ENCODE measurements at regions not wholly inside any gene's neighbourhood (a gene's known extent, or its start where the extent isn't known, plus 50 kb on each side); places are given as distances from the start of the nearest gene placed in this dataset.

DNA sequence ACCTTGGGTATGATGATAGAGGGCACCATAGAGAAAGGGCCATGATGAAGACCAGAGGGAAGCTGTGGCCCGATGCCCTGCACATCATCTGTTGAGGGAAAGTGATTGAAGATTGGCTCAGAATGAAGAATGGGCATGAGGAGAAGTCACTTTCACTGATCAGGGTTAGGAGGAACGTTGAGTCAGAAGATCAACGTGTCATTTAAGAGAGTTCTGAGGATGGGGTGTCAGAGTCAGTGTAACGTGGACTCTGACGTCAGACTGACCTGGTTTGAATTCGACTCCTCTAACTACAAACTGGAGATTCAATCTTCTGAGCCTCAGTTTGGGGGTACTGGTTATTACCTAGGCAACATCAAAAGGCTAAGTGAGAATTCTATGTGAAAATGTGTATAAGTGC is 352.6 kb downstream of the DDX10 start:
- Histone ChIP-seq H3K4me3 (ENCODE audit: control insufficient read depth in 1 of 7, extremely low read depth in 1 of 7, insufficient read depth in 4 of 7, low read depth in 2 of 7, low read length in 6 of 7) (no peak overlapping the region), H3K36me3 (ENCODE audit: control insufficient read depth in 4 of 4, insufficient read depth in 4 of 4, low read length in 3 of 4) (no peaks in the 10 kb centered on the region), H3K4me1 (ENCODE audit: control extremely low read depth in 1 of 4, control insufficient read depth in 4 of 4, insufficient read depth in 4 of 4, low read length in 3 of 4) (no peaks in the 10 kb centered on the region), H3K27ac (ENCODE audit: insufficient read depth in 1 of 2, low read depth in 1 of 2, low read length in 2 of 2, poor library complexity in 1 of 2, severe bottlenecking in 2 of 2) (no peak overlapping the region), H3K27me3 (replicated peaks in 2 of 5; ENCODE audit: control insufficient read depth in 4 of 5, insufficient read depth in 5 of 5, low read length in 4 of 5) (no peaks in the 10 kb centered on the region), H3K9me3 (ENCODE audit: control extremely low read depth in 1 of 5, control insufficient read depth in 4 of 5, insufficient read depth in 2 of 5, low read depth in 1 of 5, low read length in 4 of 5) (peaks cover 0 to 2% (median 0%) of the 10 kb centered on the region in 5 experiments)
- no peak for DNase-seq
- 100% methylated on average over 2 of the region's 6 CpGs for WGBS (ENCODE audit: insufficient coverage)
- CTCF ChIA-PET = no interaction called here
- POLR2A ChIA-PET = no interaction called here

DNA sequence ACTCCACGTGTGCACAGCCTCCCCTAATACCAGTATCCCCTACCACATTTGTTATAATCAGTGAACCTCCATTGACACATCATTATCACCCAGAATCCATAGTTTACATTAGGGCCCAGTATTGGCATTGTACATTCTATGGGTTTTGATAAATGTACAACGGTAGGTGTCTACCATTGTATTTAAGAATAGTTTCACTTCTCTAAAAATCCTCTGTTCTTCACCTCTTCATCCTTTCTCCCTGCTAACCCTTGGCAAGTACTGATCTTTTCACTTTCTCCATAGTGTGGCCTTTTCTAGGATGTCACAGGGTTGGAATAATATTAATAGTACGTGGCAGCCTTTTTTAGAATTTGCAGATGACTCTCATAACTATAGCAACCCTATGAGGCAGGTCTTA is 353.8 kb downstream of the DDX10 start:
- Histone ChIP-seq H3K27me3 (replicated peaks in 2 of 5; ENCODE audit: control insufficient read depth in 4 of 5, insufficient read depth in 5 of 5, low read length in 4 of 5) (no peaks in the 10 kb centered on the region), H3K4me1 (ENCODE audit: control extremely low read depth in 1 of 4, control insufficient read depth in 4 of 4, insufficient read depth in 4 of 4, low read length in 3 of 4) (no peaks in the 10 kb centered on the region), H3K4me3 (ENCODE audit: control insufficient read depth in 1 of 7, extremely low read depth in 1 of 7, insufficient read depth in 4 of 7, low read depth in 2 of 7, low read length in 6 of 7) (no peak overlapping the region), H3K36me3 (ENCODE audit: control insufficient read depth in 4 of 4, insufficient read depth in 4 of 4, low read length in 3 of 4) (no peaks in the 10 kb centered on the region), H3K27ac (ENCODE audit: insufficient read depth in 1 of 2, low read depth in 1 of 2, low read length in 2 of 2, poor library complexity in 1 of 2, severe bottlenecking in 2 of 2) (no peak overlapping the region), H3K9me3 (ENCODE audit: control extremely low read depth in 1 of 5, control insufficient read depth in 4 of 5, insufficient read depth in 2 of 5, low read depth in 1 of 5, low read length in 4 of 5) (peaks cover 0 to 2% (median 0%) of the 10 kb centered on the region in 5 experiments)
- POLR2A ChIA-PET = no interaction called here
- CTCF ChIA-PET = no interaction called here
- no CpG with 5 or more reads among the region's 3 CpGs for WGBS (ENCODE audit: insufficient coverage)
- no peak for DNase-seq

DNA sequence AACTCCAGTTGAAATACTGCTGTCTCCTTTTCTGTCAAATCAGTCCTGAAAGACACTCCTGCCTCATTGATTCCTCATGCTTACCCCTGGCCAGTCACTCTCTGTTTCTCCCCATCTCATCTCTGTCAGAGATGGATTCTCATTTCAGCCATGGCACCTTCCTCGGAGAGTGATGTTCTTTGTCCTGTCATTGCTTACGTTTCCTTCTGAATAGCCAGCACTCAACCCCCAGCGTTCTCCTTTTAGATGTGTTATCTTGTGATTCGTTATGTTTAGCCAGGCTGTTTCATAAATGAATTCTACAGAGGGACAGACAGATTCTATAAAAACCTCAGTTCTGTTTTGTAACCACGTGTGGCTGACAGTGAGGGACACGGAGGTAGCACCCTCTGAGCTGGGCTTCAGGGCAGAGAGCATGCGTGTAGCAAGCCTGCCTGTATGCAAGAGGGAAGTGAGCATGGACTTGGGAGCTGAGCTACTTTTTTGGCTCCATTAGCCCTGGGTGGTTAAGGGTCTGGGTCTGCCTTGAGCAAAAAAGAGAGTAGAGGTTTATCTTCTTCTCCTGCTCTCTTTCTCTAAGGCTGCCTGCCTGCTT is 354.6 kb downstream of the DDX10 start:
- H3K4me1 ChIP-seq (ENCODE audit: control extremely low read depth in 1 of 4, control insufficient read depth in 4 of 4, insufficient read depth in 4 of 4, low read length in 3 of 4) = no peaks in the 10 kb centered on the region
- no peaks in the 10 kb centered on the region for H3K27me3 ChIP-seq (replicated peaks in 2 of 5; ENCODE audit: control insufficient read depth in 4 of 5, insufficient read depth in 5 of 5, low read length in 4 of 5)
- no peak for DNase-seq
- H3K9me3 ChIP-seq (ENCODE audit: control extremely low read depth in 1 of 5, control insufficient read depth in 4 of 5, insufficient read depth in 2 of 5, low read depth in 1 of 5, low read length in 4 of 5) = peaks cover 0 to 2% (median 0%) of the 10 kb centered on the region in 5 experiments
- H3K36me3 ChIP-seq (ENCODE audit: control insufficient read depth in 4 of 4, insufficient read depth in 4 of 4, low read length in 3 of 4) = no peaks in the 10 kb centered on the region
- 98% methylated on average over 7 of the region's 7 CpGs for WGBS (ENCODE audit: insufficient coverage)
- ChIA-PET POLR2A (no interaction called here), CTCF (no interaction called here)
- no peak overlapping the region for H3K27ac ChIP-seq (ENCODE audit: insufficient read depth in 1 of 2, low read depth in 1 of 2, low read length in 2 of 2, poor library complexity in 1 of 2, severe bottlenecking in 2 of 2)
- H3K4me3 ChIP-seq (ENCODE audit: control insufficient read depth in 1 of 7, extremely low read depth in 1 of 7, insufficient read depth in 4 of 7, low read depth in 2 of 7, low read length in 6 of 7) = no peak overlapping the region

DNA sequence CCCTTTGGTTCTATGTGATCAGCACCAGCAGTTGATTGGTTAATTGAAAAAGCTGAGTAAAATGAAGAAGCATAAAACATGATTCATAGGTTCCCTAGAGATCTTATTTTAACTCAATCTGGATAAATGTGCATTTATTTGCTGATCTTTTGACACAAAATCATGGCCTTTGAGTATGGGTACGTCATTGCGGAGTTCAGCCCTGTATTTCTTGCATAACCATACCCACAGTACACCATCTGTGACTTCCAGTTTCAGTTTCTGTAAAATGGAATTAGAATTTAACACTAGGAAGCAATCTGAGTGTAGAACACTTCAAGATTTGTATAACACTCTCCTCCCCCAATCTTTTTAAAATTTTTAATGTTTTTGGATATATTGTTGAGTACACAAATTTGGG is 358.2 kb downstream of the DDX10 start:
- 100% methylated on average over 2 of the region's 2 CpGs for WGBS (ENCODE audit: insufficient coverage)
- Histone ChIP-seq H3K4me1 (ENCODE audit: control extremely low read depth in 1 of 4, control insufficient read depth in 4 of 4, insufficient read depth in 4 of 4, low read length in 3 of 4) (no peaks in the 10 kb centered on the region), H3K27ac (ENCODE audit: insufficient read depth in 1 of 2, low read depth in 1 of 2, low read length in 2 of 2, poor library complexity in 1 of 2, severe bottlenecking in 2 of 2) (no peak overlapping the region), H3K4me3 (ENCODE audit: control insufficient read depth in 1 of 7, extremely low read depth in 1 of 7, insufficient read depth in 4 of 7, low read depth in 2 of 7, low read length in 6 of 7) (no peak overlapping the region), H3K9me3 (ENCODE audit: control extremely low read depth in 1 of 5, control insufficient read depth in 4 of 5, insufficient read depth in 2 of 5, low read depth in 1 of 5, low read length in 4 of 5) (peaks cover 0 to 4% (median 0%) of the 10 kb centered on the region in 5 experiments), H3K27me3 (replicated peaks in 2 of 5; ENCODE audit: control insufficient read depth in 4 of 5, insufficient read depth in 5 of 5, low read length in 4 of 5) (no peaks in the 10 kb centered on the region), H3K36me3 (ENCODE audit: control insufficient read depth in 4 of 4, insufficient read depth in 4 of 4, low read length in 3 of 4) (no peaks in the 10 kb centered on the region)
- ChIA-PET CTCF (no interaction called here), POLR2A (no interaction called here)
- no peak for DNase-seq

DNA sequence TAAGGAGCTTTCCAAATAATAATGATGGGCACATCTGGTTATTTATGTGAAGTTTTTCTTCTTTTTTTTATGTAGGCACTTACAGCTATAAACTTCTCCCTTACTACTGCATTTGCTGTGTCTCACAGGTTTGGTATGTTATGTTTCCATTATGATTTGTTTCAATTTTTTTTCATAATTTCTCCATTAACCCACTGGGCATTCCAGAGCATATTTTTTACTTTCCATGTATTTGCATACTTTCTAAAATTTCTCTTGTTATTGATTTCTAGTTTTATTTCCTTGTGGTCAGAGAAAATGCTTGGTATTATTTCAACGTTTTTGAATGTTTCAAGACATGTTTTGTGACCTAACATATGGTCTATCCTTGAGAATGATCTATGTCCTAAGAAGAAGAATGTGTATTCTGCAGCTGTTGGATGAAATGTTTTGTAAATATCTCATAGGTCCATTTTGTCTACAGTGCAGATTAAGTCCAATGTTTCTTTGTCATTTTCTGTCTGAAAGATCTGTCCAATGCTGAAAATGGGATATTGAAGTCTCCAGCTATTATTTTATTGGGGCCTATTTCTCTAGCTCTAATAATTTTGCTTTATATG is 362.1 kb downstream of the DDX10 start:
- Histone ChIP-seq H3K9me3 (ENCODE audit: control extremely low read depth in 1 of 5, control insufficient read depth in 4 of 5, insufficient read depth in 2 of 5, low read depth in 1 of 5, low read length in 4 of 5) (peaks cover 0 to 2% (median 0%) of the 10 kb centered on the region in 5 experiments), H3K4me3 (ENCODE audit: control insufficient read depth in 1 of 7, extremely low read depth in 1 of 7, insufficient read depth in 4 of 7, low read depth in 2 of 7, low read length in 6 of 7) (no peak overlapping the region), H3K4me1 (ENCODE audit: control extremely low read depth in 1 of 4, control insufficient read depth in 4 of 4, insufficient read depth in 4 of 4, low read length in 3 of 4) (no peaks in the 10 kb centered on the region), H3K36me3 (ENCODE audit: control insufficient read depth in 4 of 4, insufficient read depth in 4 of 4, low read length in 3 of 4) (no peaks in the 10 kb centered on the region), H3K27me3 (replicated peaks in 2 of 5; ENCODE audit: control insufficient read depth in 4 of 5, insufficient read depth in 5 of 5, low read length in 4 of 5) (no peaks in the 10 kb centered on the region), H3K27ac (ENCODE audit: insufficient read depth in 1 of 2, low read depth in 1 of 2, low read length in 2 of 2, poor library complexity in 1 of 2, severe bottlenecking in 2 of 2) (no peak overlapping the region)
- ChIA-PET CTCF (no interaction called here), POLR2A (no interaction called here)
- WGBS (ENCODE audit: insufficient coverage) = 100% methylated on average over 1 of the region's 1 CpG
- DNase-seq = no peak

DNA sequence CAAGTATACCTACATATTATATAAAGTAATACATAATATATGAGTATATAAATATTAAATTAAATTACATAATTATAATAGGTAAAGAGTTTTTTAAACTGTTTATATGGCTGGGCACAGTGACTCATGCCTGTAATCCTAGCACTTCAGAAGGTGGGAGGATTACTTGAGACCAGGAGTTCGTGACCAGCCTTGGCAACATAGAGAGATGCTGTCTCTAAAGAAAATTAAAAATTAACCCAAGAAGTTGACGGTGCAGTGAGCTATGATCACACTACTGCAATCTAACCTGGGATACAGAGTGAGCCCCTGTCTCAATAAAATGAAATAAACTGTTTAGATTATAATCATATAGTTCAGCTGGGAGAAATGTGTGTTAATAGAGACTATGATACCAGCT is 363.0 kb downstream of the DDX10 start:
- CTCF ChIA-PET = no interaction called here
- H3K27me3 ChIP-seq (replicated peaks in 2 of 5; ENCODE audit: control insufficient read depth in 4 of 5, insufficient read depth in 5 of 5, low read length in 4 of 5) = no peaks in the 10 kb centered on the region
- peaks cover 0 to 2% (median 0%) of the 10 kb centered on the region in 5 experiments for H3K9me3 ChIP-seq (ENCODE audit: control extremely low read depth in 1 of 5, control insufficient read depth in 4 of 5, insufficient read depth in 2 of 5, low read depth in 1 of 5, low read length in 4 of 5)
- no peak overlapping the region for H3K27ac ChIP-seq (ENCODE audit: insufficient read depth in 1 of 2, low read depth in 1 of 2, low read length in 2 of 2, poor library complexity in 1 of 2, severe bottlenecking in 2 of 2)
- H3K4me1 ChIP-seq (ENCODE audit: control extremely low read depth in 1 of 4, control insufficient read depth in 4 of 4, insufficient read depth in 4 of 4, low read length in 3 of 4) = no peaks in the 10 kb centered on the region
- no peaks in the 10 kb centered on the region for H3K36me3 ChIP-seq (ENCODE audit: control insufficient read depth in 4 of 4, insufficient read depth in 4 of 4, low read length in 3 of 4)
- POLR2A ChIA-PET = no interaction called here
- H3K4me3 ChIP-seq (ENCODE audit: control insufficient read depth in 1 of 7, extremely low read depth in 1 of 7, insufficient read depth in 4 of 7, low read depth in 2 of 7, low read length in 6 of 7) = no peak overlapping the region
- no peak for DNase-seq
- no CpG with 5 or more reads among the region's 2 CpGs for WGBS (ENCODE audit: insufficient coverage)

DNA sequence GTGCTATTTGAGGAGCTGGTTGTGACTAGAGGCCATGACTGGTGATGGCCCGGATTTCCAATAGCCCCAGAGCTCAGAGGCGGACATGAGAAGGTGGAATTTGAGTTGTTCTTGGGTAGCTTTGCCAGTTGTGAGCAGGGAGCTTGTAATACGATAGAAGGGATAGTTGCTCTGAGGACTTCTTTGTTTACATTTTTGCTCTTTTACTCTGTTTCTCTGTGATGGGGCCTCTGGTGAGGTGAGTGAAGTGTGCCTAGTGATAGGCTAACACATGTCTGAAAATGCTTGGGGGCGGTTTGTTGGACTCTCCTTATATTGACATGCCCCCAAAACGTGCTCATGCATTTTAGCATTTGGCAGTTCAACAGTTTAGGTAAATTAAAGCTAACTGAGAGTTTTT is 365.1 kb downstream of the DDX10 start:
- DNase-seq = no peak
- H3K9me3 ChIP-seq (ENCODE audit: control extremely low read depth in 1 of 5, control insufficient read depth in 4 of 5, insufficient read depth in 2 of 5, low read depth in 1 of 5, low read length in 4 of 5) = peaks cover 0 to 2% (median 0%) of the 10 kb centered on the region in 5 experiments
- H3K27me3 ChIP-seq (replicated peaks in 2 of 5; ENCODE audit: control insufficient read depth in 4 of 5, insufficient read depth in 5 of 5, low read length in 4 of 5) = no peaks in the 10 kb centered on the region
- POLR2A ChIA-PET = no interaction called here
- H3K27ac ChIP-seq (ENCODE audit: insufficient read depth in 1 of 2, low read depth in 1 of 2, low read length in 2 of 2, poor library complexity in 1 of 2, severe bottlenecking in 2 of 2) = no peak overlapping the region
- H3K4me1 ChIP-seq (ENCODE audit: control extremely low read depth in 1 of 4, control insufficient read depth in 4 of 4, insufficient read depth in 4 of 4, low read length in 3 of 4) = no peaks in the 10 kb centered on the region
- no peak overlapping the region for H3K4me3 ChIP-seq (ENCODE audit: control insufficient read depth in 1 of 7, extremely low read depth in 1 of 7, insufficient read depth in 4 of 7, low read depth in 2 of 7, low read length in 6 of 7)
- CTCF ChIA-PET = no interaction called here
- H3K36me3 ChIP-seq (ENCODE audit: control insufficient read depth in 4 of 4, insufficient read depth in 4 of 4, low read length in 3 of 4) = no peaks in the 10 kb centered on the region
- whole genome bisulfite sequencing (ENCODE audit: insufficient coverage) = 91% methylated on average over 4 of the region's 5 CpGs
